Activated CD4-positive, alpha-beta memory T cell treated with anti-CD3 and anti-CD28 coated beads for 36 hours (primary cell): ENCODE measurements at regions not wholly inside any gene's neighbourhood (a gene's known extent, or its start where the extent isn't known, plus 50 kb on each side); places are given as distances from the start of the nearest gene placed in this dataset.

ENCODE experiments used
- CTCF ChIA-PET: fragments of 350-600 bp; sonication (Branson Sonifier 250); formaldehyde crosslinking; loops from one replicate; lab custom pipeline; 2021; ENCODE audit warnings: antibody characterized with exemption, inconsistent platforms; lab: Charles Lee
- POLR2A ChIA-PET: fragments of 350-600 bp; sonication (Branson Sonifier 250); formaldehyde crosslinking; loops from one replicate; lab custom pipeline; 2021; ENCODE audit warnings: antibody characterized with exemption; lab: Charles Lee
- DNase-seq: peaks from one replicate; pipeline ENCODE4 v3.0.0-alpha.2; 2020
- H3K27ac Mint-ChIP-seq: one replicate; pipeline ENCODE4 v1.8.0; 2021; ENCODE audit warnings: mixed read lengths
- H3K27me3 Mint-ChIP-seq: one replicate; pipeline ENCODE4 v1.8.0; 2021; ENCODE audit warnings: mixed read lengths
- H3K36me3 Mint-ChIP-seq: one replicate; pipeline ENCODE4 v1.8.0; 2021; ENCODE audit warnings: mixed read lengths
- H3K4me1 Mint-ChIP-seq: one replicate; pipeline ENCODE4 v1.8.0; 2021; ENCODE audit warnings: low read depth, mixed read lengths
- H3K4me3 Mint-ChIP-seq: one replicate; pipeline ENCODE4 v1.8.0; 2021; ENCODE audit warnings: mild to moderate bottlenecking, mixed read lengths
- H3K9me3 Mint-ChIP-seq: one replicate; pipeline ENCODE4 v1.8.0; 2021; ENCODE audit warnings: mixed read lengths
- intact Hi-C: fragments of 100-400 bp; cut with micrococcal nuclease; formaldehyde crosslinking; loops from one replicate; pipeline ENCODE4 v1.15.1; 2023

- Mint-ChIP-seq H3K9me3 (peaks cover 13% of the 10 kb centered on the region), H3K4me1 (no peaks in the 10 kb centered on the region), H3K36me3 (no peaks in the 10 kb centered on the region), H3K27ac (no peak overlapping the region), H3K4me3 (no peak overlapping the region), H3K27me3 (no peaks in the 10 kb centered on the region)
- ChIA-PET POLR2A (no interaction called here), CTCF (no interaction called here)
- DNase-seq: no peak
- intact Hi-C loops: no loop called here
Observed at GRCh38 chr4:186934244-186934643, 210.6 kb upstream of the FAT1 start.

GRCh38 chr4:186934841-186935443 lies 211.3 kb upstream of the FAT1 start:
- H3K27ac Mint-ChIP-seq: no peak overlapping the region
- H3K4me1 Mint-ChIP-seq: no peaks in the 10 kb centered on the region
- DNase-seq: no peak
- H3K9me3 Mint-ChIP-seq: peaks cover 12% of the 10 kb centered on the region
- ChIA-PET POLR2A (no interaction called here), CTCF (no interaction called here)
- intact Hi-C loops: no loop called here
- H3K27me3 Mint-ChIP-seq: no peaks in the 10 kb centered on the region
- no peak overlapping the region for H3K4me3 Mint-ChIP-seq
- H3K36me3 Mint-ChIP-seq: no peaks in the 10 kb centered on the region

- Mint-ChIP-seq H3K27ac (no peak overlapping the region), H3K36me3 (no peaks in the 10 kb centered on the region), H3K27me3 (no peaks in the 10 kb centered on the region), H3K4me1 (no peaks in the 10 kb centered on the region), H3K9me3 (peaks cover 8% of the 10 kb centered on the region), H3K4me3 (no peak overlapping the region)
- CTCF ChIA-PET: no interaction called here
- DNase-seq: no peak
- POLR2A ChIA-PET: no interaction called here
- intact Hi-C loops: no loop called here
Observed at GRCh38 chr4:186935901-186936300, 212.2 kb upstream of the FAT1 start.

- intact Hi-C loops: no loop called here
- Mint-ChIP-seq H3K27me3 (no peaks in the 10 kb centered on the region), H3K36me3 (no peaks in the 10 kb centered on the region), H3K4me1 (no peaks in the 10 kb centered on the region), H3K4me3 (no peak overlapping the region), H3K27ac (no peak overlapping the region), H3K9me3 (peaks cover 8% of the 10 kb centered on the region)
- ChIA-PET CTCF (no interaction called here), POLR2A (no interaction called here)
- DNase-seq: no peak
Observed at GRCh38 chr4:186936496-186937375, 213.1 kb upstream of the FAT1 start.

- H3K27ac Mint-ChIP-seq: no peak overlapping the region
- no peaks in the 10 kb centered on the region for H3K36me3 Mint-ChIP-seq
- ChIA-PET CTCF (no interaction called here), POLR2A (no interaction called here)
- intact Hi-C loops: no loop called here
- DNase-seq: no peak
- no peaks in the 10 kb centered on the region for H3K4me1 Mint-ChIP-seq
- no peaks in the 10 kb centered on the region for H3K27me3 Mint-ChIP-seq
- no peak overlapping the region for H3K4me3 Mint-ChIP-seq
- peaks cover 7% of the 10 kb centered on the region for H3K9me3 Mint-ChIP-seq
Observed at GRCh38 chr4:186939226-186939625, 215.6 kb upstream of the FAT1 start.

- H3K27me3 Mint-ChIP-seq: no peaks in the 10 kb centered on the region
- H3K36me3 Mint-ChIP-seq: no peaks in the 10 kb centered on the region
- no peak overlapping the region for H3K4me3 Mint-ChIP-seq
- H3K4me1 Mint-ChIP-seq: no peaks in the 10 kb centered on the region
- CTCF ChIA-PET: no interaction called here
- peaks cover 5% of the 10 kb centered on the region for H3K9me3 Mint-ChIP-seq
- intact Hi-C loops: no loop called here
- POLR2A ChIA-PET: no interaction called here
- DNase-seq: no peak
- no peak overlapping the region for H3K27ac Mint-ChIP-seq
Observed at GRCh38 chr4:186939766-186940165, 216.1 kb upstream of the FAT1 start.

- POLR2A ChIA-PET: no interaction called here
- intact Hi-C loops: no loop called here
- CTCF ChIA-PET: no interaction called here
- H3K36me3 Mint-ChIP-seq: no peaks in the 10 kb centered on the region
- no peaks in the 10 kb centered on the region for H3K4me1 Mint-ChIP-seq
- no peaks in the 10 kb centered on the region for H3K27me3 Mint-ChIP-seq
- H3K4me3 Mint-ChIP-seq: no peak overlapping the region
- peaks cover 5% of the 10 kb centered on the region for H3K9me3 Mint-ChIP-seq
- no peak for DNase-seq
- no peak overlapping the region for H3K27ac Mint-ChIP-seq
Observed at GRCh38 chr4:186940476-186940875, 216.8 kb upstream of the FAT1 start.

GRCh38 chr4:186942758-186943377 lies 219.2 kb upstream of the FAT1 start:
- no peak overlapping the region for H3K27ac Mint-ChIP-seq
- H3K4me3 Mint-ChIP-seq: no peak overlapping the region
- no peak for DNase-seq
- H3K27me3 Mint-ChIP-seq: no peaks in the 10 kb centered on the region
- H3K4me1 Mint-ChIP-seq: no peaks in the 10 kb centered on the region
- ChIA-PET POLR2A (no interaction called here), CTCF (no interaction called here)
- H3K9me3 Mint-ChIP-seq: peaks cover 3% of the 10 kb centered on the region
- intact Hi-C loops: no loop called here
- H3K36me3 Mint-ChIP-seq: no peaks in the 10 kb centered on the region

GRCh38 chr4:186943411-186943810 lies 219.8 kb upstream of the FAT1 start:
- intact Hi-C loops: no loop called here
- Mint-ChIP-seq H3K4me1 (no peaks in the 10 kb centered on the region), H3K4me3 (no peak overlapping the region), H3K27me3 (no peaks in the 10 kb centered on the region), H3K27ac (no peak overlapping the region), H3K9me3 (no peaks in the 10 kb centered on the region), H3K36me3 (no peaks in the 10 kb centered on the region)
- ChIA-PET POLR2A (no interaction called here), CTCF (no interaction called here)
- DNase-seq: no peak

- no peak for DNase-seq
- ChIA-PET CTCF (no interaction called here), POLR2A (no interaction called here)
- Mint-ChIP-seq H3K36me3 (no peaks in the 10 kb centered on the region), H3K9me3 (peaks cover 3% of the 10 kb centered on the region), H3K27ac (no peak overlapping the region), H3K27me3 (no peaks in the 10 kb centered on the region), H3K4me1 (no peaks in the 10 kb centered on the region), H3K4me3 (no peak overlapping the region)
- intact Hi-C loops: no loop called here
Observed at GRCh38 chr4:186946136-186946535, 222.5 kb upstream of the FAT1 start.

GRCh38 chr4:186946682-186947294 lies 223.1 kb upstream of the FAT1 start:
- CTCF ChIA-PET: no interaction called here

GRCh38 chr4:186948361-186949242 lies 224.9 kb upstream of the FAT1 start:
- no peak overlapping the region for H3K4me3 Mint-ChIP-seq
- intact Hi-C loops: no loop called here
- POLR2A ChIA-PET: no interaction called here
- H3K36me3 Mint-ChIP-seq: no peaks in the 10 kb centered on the region
- no peaks in the 10 kb centered on the region for H3K27me3 Mint-ChIP-seq
- H3K4me1 Mint-ChIP-seq: no peaks in the 10 kb centered on the region
- CTCF ChIA-PET: no interaction called here
- DNase-seq: no peak
- H3K9me3 Mint-ChIP-seq: peaks cover 3% of the 10 kb centered on the region
- no peak overlapping the region for H3K27ac Mint-ChIP-seq

More at GRCh38 chr4:186946682-186947294, 223.1 kb upstream of the FAT1 start:
- Mint-ChIP-seq H3K27me3 (no peaks in the 10 kb centered on the region), H3K4me3 (no peak overlapping the region), H3K9me3 (peaks cover 3% of the 10 kb centered on the region), H3K4me1 (no peaks in the 10 kb centered on the region), H3K36me3 (no peaks in the 10 kb centered on the region), H3K27ac (no peak overlapping the region)
- intact Hi-C loops: no loop called here
- POLR2A ChIA-PET: no interaction called here
- no peak for DNase-seq
